GM18517 (cell line): ENCODE measurements at regions not wholly inside any gene's neighbourhood (a gene's known extent, or its start where the extent isn't known, plus 50 kb on each side); places are given as distances from the start of the nearest gene placed in this dataset.

Source experiments
- ATAC-seq: cut with Tn5 transposase; IDR thresholded peaks from one replicate; pipeline ENCODE4 v1.9.1; 2021; ENCODE audit warnings: mild to moderate bottlenecking, moderate library complexity; ENCODE audit not compliant: unreplicated experiment

GRCh38 chr1:201706109-201706508 is 122.8 kb upstream of the IPO9 start:
- ATAC-seq = no peak

DNA sequence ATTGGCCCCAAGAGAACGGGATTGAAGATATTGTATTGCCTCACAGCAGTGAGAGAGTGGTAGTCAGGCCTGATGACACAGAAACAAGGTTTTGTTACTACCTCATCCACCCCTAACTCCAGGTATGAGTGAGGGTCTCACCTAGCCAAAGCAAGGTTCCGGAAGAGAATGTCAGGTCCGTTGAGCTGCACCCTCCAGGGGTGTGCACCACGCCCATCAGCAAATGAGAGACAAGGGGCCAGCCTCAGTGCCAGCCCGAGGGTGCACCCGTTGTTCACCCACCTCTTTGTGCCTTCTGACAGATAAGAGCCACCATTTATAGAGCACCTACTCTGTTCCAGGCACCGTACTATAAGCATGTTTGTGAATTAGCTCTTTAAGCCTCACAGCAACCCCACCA is 121.9 kb upstream of the IPO9 start:
- no peak for ATAC-seq

DNA sequence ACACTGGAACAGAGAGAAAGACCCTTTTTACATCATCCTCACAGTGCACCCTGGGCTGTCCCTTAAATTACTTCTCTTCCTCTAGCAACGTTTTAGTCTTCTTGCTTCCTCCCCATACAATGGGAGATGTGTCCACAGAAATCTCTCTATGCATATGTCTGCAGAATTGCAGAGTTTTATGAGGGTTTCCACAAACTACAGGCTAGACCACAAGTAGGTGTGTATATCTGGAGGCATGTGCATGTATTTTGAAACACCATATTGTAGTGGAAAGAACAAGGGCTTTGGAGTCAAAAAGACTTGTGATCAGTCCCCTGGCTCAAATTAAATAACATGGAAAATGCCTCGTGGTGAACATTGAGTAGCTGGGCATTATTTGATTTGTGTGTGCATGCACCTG is 121.3 kb upstream of the IPO9 start:
- no peak for ATAC-seq

- no peak for ATAC-seq
Observed at GRCh38 chr1:201708085-201708512, 120.9 kb upstream of the IPO9 start.

DNA sequence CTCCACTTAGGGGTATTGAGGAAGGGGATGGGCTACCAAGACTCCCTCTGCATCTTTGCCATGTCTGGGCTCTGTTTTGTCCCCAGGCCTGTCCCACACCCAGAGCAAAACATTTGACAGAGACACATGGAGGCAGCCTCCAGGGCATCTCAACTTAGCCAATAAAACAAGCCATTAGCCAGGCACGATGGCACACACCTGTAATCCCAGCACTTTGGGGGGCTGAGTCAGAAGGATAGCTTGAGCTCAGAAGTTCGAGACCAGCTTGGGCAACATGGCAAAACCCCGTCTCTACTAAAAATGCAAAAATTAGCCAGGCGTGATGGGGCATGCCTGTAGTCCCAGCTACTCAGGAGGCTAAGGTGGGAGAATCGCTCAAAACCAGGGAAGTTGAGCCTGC is 120.3 kb upstream of the IPO9 start:
- ATAC-seq = no peak

DNA sequence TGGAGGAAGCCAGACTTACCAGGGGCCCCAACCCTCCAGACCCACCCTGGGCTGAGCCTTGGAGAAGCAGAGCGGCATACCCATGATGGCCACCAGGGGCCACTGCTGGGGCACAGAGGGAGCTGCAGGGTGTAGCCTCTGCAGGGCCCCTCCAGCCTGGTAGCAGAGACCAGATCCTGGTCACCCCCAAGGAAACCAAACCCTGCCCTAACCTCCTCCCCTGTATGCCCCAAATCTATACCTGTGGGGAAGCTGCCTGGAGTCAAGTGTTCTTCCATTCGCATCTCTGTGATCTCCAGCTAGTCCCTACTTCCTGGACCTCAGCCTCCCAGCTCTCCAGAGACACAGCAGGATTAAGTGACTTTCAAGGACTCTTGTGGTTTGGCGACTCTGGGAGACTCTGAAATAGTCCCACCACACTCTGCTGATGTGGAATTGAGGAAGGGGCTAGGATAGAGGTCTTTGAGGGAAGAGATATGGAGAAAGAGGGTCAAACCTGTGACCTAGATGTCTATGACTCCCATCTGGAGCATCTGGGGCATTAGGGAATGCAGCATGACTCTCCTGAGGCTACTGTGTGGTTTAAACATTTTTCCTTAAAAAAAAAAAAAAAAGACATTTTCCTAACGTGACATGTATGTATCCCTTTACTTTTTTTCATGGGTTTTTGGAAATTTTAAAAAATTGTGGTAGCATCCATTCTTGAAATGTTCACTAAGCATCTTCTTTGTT is 119.2 kb upstream of the IPO9 start:
- ATAC-seq = peak; percentile 59

DNA sequence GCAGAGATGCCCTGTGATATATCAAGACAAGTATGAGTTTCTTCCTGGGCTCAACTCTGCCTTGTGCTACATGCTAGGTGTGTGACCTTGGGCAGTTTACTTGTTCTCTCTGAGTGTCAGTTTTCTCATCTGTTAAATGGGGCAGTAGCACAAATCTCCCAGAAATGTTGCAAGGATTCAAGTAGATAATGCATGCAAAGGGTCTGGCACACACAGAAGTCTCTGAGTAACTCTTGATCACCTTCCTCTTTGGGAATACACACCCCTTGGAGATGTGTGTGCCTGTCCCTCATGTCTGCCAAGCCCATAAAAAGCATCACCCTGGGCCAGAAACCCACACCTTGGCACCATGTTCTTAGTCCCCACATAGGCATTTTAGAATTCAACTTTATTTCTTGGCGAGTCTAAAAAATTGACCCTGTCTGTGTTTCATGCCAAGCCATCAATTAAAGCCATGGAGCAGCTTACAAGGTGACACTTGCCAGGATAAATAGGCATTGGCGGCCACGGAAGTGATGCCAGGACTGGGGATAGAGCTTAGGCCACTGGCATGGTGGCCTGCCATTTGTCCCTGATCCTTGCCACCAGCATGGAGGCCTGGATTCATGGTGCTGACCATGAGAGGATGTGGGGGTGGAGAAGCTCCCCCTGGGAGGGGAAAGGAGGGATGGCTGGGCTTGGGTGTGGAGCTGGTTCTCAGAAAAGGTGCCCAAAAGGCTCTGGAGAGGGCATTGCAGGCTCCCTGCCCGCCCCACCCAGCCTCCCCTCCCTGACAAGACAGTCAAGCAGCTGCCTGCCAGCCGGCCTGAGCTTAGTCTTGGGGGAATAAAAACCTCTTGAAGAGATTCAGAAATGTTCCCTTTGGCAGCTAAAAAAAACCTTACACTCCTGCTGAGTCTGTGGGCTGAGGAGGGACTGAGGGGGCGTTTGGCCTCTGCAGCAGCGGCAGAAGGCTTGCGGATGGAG is 118.0 kb upstream of the IPO9 start:
- no peak for ATAC-seq

DNA sequence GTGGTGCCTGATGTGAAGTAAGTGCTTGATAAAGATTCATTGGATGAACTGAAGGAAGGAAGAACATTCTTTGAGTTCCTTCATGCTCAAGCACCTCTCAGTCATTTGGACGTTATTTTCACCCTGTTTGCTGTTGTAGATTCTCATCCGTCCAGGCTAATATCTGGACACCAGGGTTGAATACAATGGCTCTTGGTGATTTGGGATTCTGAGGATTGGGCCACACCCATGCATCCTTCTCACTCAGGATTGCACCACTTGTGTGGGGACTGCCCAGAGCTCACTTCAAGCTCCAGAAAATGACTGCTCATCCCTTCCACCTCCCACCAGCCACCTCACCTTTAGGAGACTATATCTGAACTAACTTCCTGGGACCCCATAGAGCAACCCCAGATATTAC is 117.1 kb upstream of the IPO9 start:
- no peak for ATAC-seq

DNA sequence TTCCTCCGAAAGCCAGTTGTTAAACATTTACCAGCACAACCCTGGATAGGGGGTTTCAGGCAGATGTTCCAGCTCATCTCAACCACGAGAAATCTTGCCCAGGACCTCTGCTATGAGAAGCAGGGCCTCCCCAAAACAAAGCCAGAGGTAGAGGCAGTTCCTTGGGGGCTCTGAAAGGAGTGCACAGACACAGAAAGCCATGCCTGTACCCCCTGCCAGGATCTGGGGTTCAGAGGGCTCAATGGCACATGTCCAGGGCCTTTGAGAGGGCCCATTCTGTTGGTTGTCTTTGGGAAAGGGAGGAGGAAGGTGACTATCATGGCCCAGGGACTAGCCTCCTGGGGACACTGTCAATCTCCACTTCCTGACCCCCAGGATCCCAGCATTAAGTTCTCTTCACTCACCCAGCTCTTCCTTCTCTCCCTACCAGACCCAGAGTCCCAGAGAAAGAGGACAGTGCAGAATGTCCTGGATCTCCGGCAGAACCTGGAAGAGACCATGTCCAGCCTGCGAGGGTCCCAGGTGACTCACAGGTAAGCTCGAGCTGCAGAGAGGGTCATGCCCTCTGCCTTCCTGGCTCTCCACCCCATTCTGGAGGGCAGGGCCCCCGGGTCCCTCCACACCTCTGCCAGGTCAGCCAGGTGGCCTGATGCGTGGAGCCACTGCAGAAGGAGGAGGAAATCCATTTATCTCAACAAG is 116.4 kb upstream of the IPO9 start:
- ATAC-seq = no peak

DNA sequence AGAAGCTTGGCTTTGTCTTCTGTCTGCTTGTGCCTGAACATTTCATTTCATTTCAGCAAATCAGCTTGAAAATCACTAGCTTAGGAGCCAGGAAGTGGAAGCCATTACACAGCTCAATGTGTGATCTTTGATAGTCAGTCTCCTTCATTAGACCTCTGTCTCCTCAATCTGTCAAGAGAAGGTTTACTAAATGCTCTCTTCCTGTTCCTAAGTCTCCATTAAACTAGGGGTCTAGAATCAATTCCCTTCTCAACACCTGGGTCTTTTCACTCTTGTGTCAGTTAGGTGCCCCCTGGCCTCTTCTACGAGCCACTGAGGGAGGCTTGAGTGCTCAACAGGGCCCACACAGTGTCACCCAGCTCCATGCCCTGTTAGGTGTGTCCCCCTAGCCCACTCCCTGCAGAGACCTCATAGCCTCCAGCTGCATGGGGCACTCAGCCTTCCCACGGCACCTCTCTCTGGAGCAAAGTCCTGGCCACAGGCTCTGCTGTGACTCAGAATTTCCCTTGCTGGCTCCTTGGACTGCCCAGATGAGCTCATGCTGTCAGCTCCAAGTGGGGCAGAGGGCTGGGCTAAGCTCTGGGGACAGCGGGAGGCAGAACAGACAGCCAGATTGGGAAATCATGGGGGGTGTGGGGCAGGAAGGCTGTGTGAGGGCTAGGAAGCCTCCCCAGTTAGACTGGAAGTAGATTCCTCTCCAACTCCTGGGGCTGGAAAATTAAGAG is 115.7 kb upstream of the IPO9 start:
- ATAC-seq = no peak

GRCh38 chr1:201714542-201715329 is 114.2 kb upstream of the IPO9 start:
- ATAC-seq = no peak

DNA sequence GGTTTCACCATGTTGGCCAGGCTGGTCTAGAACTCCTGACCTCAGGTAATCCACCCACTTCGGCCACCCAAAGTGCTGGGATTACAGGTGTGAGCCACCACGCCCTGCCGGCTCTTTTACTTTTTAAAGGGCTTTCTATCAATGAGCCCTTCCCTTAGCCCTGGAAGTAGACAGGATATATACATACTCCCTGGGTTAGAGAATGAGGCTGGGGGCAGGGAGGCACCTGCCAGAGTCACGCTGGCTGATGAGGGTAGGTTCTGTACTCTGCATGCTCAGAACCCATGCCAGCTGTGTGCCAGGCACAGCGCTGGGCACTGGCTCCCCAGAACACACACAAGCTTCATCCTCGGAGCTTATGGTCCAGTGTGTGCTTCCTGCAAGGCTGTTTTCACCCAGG is 113.6 kb upstream of the IPO9 start:
- ATAC-seq = no peak

DNA sequence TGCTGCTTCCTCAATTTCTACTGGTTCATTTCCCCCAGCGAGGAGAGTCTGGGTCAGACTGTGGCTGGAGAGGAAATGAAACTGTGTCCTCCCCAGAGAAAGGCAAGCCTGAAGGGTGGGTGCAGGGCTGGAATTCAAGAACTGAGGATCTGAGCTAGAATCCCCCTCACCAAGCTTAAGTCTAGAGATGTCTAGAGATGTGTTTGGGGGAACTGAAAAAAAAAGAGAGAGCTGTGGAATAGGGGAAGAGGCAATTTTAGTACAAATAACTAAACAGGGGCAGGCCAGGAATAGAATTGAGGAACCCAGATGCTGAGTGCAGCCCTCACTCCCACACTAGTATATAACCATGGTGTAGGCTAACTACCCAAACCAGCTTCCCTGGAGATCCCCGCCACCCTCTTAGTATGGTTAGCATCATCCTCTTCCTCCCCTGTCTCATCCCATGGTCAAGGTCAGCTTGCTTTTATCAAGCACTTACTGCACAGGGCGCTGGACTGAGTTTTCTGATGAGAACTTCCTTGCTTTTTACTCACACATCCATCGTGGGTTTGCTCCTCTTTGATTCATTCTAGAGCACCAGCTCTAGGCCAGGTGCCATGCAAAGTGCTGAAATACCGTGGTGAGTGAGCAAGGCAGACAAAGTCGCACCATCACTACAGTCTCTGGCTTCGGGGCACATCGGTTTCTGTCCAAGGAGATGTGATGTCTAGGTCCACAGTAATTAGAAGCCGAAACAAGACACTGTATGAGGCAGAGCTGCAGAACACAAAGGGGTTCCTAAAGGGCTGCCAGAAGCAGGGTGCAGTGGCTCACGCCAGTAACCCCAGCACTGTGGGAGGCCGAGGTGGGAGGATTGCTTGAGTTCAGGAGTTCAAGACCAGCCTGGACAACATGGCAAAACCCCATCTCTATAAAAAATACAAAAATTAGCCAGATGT is 112.9 kb upstream of the IPO9 start:
- no peak for ATAC-seq

DNA sequence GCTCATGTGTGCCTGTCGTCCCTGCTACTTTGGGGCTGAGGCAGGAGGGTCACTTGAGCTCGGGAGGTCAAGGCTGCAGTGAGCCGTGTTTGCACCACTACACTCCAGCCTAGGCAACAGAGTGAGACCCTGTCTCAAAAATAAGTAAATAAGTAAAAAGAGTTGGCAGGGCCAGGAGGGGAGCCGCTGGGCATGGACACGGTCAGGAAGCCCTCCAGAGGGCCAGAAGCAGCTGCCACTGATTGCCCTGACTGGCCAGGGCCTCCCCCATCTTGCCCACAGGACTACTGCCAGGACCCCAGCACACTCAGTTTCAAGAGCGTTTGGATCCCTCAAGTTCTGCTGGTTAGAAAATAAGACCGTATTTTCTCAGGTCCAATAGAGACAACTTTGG is 112.2 kb upstream of the IPO9 start:
- no peak for ATAC-seq

DNA sequence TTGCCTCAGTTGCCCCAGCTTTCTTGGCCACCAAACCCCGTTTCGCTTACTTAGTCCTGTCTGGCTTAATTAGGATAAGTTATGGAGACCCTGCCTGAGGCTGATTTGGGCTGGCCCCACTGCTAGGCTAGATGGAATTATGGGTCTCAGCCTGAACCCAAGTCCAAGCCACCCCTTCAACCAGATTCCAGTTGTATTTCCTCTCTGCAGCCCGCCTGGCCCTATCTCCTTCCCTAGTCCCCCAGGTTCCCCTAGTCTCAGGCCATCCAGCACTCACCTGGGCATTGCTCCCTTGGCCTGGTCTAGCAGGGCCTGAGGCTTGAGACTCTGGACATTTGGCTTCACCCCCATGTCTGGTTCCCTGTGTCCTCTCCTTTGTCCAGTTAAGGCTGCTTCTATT is 111.7 kb upstream of the IPO9 start:
- no peak for ATAC-seq

GRCh38 chr1:201718346-201719202 is 110.4 kb upstream of the IPO9 start:
- ATAC-seq = no peak

DNA sequence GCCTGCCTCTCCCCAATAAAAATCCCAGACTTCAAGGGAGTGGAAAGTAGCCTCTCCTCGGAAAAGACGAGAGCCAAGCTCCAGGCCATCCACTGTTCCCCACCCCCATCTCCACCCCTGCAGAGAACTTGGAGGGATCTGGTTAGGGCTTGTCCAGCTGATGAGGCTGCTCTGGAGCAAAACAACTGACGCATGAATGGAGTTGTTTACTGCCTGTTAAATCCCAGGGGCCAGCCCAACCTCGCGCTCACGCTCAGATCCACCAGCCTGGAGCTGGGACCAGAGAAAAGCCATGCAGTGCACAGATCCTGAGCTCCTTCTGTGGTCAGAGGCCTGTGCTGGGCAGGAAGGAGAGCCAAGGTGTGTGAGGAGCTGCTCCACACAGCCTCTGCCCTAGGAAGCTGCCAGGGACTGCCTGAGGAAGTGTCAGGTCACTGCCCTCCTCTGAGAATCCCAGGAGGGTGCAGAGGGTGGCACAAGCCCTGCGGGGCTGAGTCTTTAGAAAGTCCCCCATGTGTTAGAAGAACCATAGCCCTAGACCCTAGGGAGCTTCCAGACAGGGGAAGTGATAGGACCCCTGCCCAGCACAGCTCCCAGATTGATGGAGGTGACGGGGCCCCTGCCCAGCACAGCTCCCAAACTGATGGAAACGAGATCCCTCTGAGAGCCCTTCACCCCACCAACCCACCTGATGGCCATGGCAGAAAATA is 109.0 kb upstream of the IPO9 start:
- no peak for ATAC-seq

DNA sequence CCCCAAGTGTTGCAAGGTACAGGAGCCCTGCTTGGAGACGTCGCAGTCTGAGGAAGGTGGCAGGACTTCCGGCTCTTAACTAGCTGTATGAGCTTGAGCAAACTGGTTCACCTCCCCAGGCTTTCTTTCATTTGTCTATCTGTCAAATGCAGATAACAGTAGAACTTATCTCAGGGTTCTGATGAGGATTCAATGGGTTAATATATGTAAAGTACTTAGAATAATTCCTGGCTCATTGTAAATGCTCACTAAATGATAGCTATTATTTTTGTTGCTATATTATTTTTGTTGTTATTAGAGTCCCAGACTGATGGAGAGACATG is 108.5 kb upstream of the IPO9 start:
- ATAC-seq = no peak
